ENCODE measurements at regions not wholly inside any gene's neighbourhood (a gene's known extent, or its start where the extent isn't known, plus 50 kb on each side); places are given as distances from the start of the nearest gene placed in this dataset.

- TF ChIP-seq TFDP1 (CRISPR knock-in tag; IDR thresholded peaks at IDR 0.05; ENCODE audit: borderline replicate concordance) (no peak), PPARG (CRISPR knock-in tag; conservative IDR thresholded peaks at IDR 0.05) (no peak), EP300 (IDR thresholded peaks at IDR 0.05; ENCODE audit: low read depth in 2 of 2, low read length in 2 of 2) (no peak), EP300 (CRISPR knock-in tag; IDR thresholded peaks at IDR 0.05; ENCODE audit: borderline replicate concordance) (no peak), KDM6A (CRISPR knock-in tag; IDR thresholded peaks at IDR 0.05; ENCODE audit: low read depth) (no peak), EHMT2 (IDR thresholded peaks at IDR 0.05; ENCODE audit: borderline replicate concordance, low read depth, low read length) (no peak)
Observed at GRCh38 chr13:72653506-72653905, 73.9 kb downstream of the MZT1 start (continued).

GRCh38 chr13:72652681-72653080 lies 74.7 kb downstream of the MZT1 start:
- Histone ChIP-seq H3K4me1 (ENCODE audit: insufficient read depth, low read length) (0 out of 2 replicates have a peak, but pooled peaks cover 4% of the 10 kb centered on the region), H3K36me3 (replicated peaks in 1 of 2; ENCODE audit: control insufficient read depth in 1 of 2, insufficient read depth in 2 of 2, low read length in 2 of 2) (no peaks in the 10 kb centered on the region), H4K20me1 (ENCODE audit: insufficient read depth, low read length) (no peaks in the 10 kb centered on the region), H2AFZ (ENCODE audit: low read length) (no peak overlapping the region), H3K27ac (ENCODE audit: extremely low read length, insufficient read depth, low read length) (no peak overlapping the region), H3K4me2 (ENCODE audit: low read depth, low read length) (no peak overlapping the region), H3K4me3 (replicated peaks in 1 of 3; ENCODE audit: insufficient read depth in 1 of 3, low read depth in 2 of 3, low read length in 3 of 3) (no peak overlapping the region), H3K79me2 (ENCODE audit: insufficient read depth, low read length) (no peaks in the 10 kb centered on the region), H3K27me3 (ENCODE audit: control insufficient read depth in 1 of 2, insufficient read depth in 2 of 2, low read length in 2 of 2) (no peaks in the 10 kb centered on the region), H3K9ac (ENCODE audit: insufficient read depth, low read depth, low read length) (no peak overlapping the region), H3K9me3 (ENCODE audit: low read length) (no peaks in the 10 kb centered on the region)
- CTCF ChIA-PET (ENCODE audit: low intra/inter-chr PET ratio, low total read pairs) = no interaction called here
- WGBS (ENCODE audit: low lambda C conversion rate) = 2% methylated on average over 2 of the region's 2 CpGs
- FAIRE-seq (no peak), DNase-seq (ENCODE audit: low spot score) (no peak), ATAC-seq (no peak)
- intact Hi-C loops (cut with micrococcal nuclease; ENCODE audit: unreplicated experiment) = no loop called here
- in situ Hi-C loops (cut with HindIII; ENCODE audit: extremely low pct_ligation_motif_present, low pct_unique_long_range_greater_than_20kb) = no loop called here
- POLR2A ChIA-PET = no interaction called here
- BruUV-seq (replicated peaks) = no TSS peak
- no peak for TF ChIP-seq ZNF547 (CRISPR knock-in tag; IDR thresholded peaks at IDR 0.05)
- no peak for TF ChIP-seq FOXK1 (CRISPR knock-in tag; IDR thresholded peaks at IDR 0.05; ENCODE audit: borderline replicate concordance, low read depth)
- no peak for TF ChIP-seq PHF21A (CRISPR knock-in tag; IDR thresholded peaks at IDR 0.05)
- TF ChIP-seq ZNF383 (CRISPR knock-in tag; IDR thresholded peaks at IDR 0.05; ENCODE audit: borderline replicate concordance) = no peak
- TF ChIP-seq, protein P1, sequence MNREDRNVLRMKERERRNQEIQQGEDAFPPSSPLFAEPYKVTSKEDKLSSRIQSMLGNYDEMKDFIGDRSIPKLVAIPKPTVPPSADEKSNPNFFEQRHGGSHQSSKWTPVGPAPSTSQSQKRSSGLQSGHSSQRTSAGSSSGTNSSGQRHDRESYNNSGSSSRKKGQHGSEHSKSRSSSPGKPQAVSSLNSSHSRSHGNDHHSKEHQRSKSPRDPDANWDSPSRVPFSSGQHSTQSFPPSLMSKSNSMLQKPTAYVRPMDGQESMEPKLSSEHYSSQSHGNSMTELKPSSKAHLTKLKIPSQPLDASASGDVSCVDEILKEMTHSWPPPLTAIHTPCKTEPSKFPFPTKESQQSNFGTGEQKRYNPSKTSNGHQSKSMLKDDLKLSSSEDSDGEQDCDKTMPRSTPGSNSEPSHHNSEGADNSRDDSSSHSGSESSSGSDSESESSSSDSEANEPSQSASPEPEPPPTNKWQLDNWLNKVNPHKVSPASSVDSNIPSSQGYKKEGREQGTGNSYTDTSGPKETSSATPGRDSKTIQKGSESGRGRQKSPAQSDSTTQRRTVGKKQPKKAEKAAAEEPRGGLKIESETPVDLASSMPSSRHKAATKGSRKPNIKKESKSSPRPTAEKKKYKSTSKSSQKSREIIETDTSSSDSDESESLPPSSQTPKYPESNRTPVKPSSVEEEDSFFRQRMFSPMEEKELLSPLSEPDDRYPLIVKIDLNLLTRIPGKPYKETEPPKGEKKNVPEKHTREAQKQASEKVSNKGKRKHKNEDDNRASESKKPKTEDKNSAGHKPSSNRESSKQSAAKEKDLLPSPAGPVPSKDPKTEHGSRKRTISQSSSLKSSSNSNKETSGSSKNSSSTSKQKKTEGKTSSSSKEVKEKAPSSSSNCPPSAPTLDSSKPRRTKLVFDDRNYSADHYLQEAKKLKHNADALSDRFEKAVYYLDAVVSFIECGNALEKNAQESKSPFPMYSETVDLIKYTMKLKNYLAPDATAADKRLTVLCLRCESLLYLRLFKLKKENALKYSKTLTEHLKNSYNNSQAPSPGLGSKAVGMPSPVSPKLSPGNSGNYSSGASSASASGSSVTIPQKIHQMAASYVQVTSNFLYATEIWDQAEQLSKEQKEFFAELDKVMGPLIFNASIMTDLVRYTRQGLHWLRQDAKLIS (CRISPR knock-in tag; IDR thresholded peaks at IDR 0.05) = no peak
- no peak for TF ChIP-seq ZBTB8A (CRISPR knock-in tag; IDR thresholded peaks at IDR 0.05; ENCODE audit: borderline replicate concordance, low read depth)
- TF ChIP-seq, protein P2, sequence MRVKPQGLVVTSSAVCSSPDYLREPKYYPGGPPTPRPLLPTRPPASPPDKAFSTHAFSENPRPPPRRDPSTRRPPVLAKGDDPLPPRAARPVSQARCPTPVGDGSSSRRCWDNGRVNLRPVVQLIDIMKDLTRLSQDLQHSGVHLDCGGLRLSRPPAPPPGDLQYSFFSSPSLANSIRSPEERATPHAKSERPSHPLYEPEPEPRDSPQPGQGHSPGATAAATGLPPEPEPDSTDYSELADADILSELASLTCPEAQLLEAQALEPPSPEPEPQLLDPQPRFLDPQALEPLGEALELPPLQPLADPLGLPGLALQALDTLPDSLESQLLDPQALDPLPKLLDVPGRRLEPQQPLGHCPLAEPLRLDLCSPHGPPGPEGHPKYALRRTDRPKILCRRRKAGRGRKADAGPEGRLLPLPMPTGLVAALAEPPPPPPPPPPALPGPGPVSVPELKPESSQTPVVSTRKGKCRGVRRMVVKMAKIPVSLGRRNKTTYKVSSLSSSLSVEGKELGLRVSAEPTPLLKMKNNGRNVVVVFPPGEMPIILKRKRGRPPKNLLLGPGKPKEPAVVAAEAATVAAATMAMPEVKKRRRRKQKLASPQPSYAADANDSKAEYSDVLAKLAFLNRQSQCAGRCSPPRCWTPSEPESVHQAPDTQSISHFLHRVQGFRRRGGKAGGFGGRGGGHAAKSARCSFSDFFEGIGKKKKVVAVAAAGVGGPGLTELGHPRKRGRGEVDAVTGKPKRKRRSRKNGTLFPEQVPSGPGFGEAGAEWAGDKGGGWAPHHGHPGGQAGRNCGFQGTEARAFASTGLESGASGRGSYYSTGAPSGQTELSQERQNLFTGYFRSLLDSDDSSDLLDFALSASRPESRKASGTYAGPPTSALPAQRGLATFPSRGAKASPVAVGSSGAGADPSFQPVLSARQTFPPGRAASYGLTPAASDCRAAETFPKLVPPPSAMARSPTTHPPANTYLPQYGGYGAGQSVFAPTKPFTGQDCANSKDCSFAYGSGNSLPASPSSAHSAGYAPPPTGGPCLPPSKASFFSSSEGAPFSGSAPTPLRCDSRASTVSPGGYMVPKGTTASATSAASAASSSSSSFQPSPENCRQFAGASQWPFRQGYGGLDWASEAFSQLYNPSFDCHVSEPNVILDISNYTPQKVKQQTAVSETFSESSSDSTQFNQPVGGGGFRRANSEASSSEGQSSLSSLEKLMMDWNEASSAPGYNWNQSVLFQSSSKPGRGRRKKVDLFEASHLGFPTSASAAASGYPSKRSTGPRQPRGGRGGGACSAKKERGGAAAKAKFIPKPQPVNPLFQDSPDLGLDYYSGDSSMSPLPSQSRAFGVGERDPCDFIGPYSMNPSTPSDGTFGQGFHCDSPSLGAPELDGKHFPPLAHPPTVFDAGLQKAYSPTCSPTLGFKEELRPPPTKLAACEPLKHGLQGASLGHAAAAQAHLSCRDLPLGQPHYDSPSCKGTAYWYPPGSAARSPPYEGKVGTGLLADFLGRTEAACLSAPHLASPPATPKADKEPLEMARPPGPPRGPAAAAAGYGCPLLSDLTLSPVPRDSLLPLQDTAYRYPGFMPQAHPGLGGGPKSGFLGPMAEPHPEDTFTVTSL (CRISPR knock-in tag; IDR thresholded peaks at IDR 0.05; ENCODE audit: borderline replicate concordance) = no peak
